NCI-H1092 (cell line): ENCODE measurements at regions not wholly inside any gene's neighbourhood (a gene's known extent, or its start where the extent isn't known, plus 50 kb on each side); places are given as distances from the start of the nearest gene placed in this dataset.

Experiments
- DNase-seq: peaks from one replicate; lab custom pipeline; 2025; lab: John Stamatoyannopoulos, UW

DNA sequence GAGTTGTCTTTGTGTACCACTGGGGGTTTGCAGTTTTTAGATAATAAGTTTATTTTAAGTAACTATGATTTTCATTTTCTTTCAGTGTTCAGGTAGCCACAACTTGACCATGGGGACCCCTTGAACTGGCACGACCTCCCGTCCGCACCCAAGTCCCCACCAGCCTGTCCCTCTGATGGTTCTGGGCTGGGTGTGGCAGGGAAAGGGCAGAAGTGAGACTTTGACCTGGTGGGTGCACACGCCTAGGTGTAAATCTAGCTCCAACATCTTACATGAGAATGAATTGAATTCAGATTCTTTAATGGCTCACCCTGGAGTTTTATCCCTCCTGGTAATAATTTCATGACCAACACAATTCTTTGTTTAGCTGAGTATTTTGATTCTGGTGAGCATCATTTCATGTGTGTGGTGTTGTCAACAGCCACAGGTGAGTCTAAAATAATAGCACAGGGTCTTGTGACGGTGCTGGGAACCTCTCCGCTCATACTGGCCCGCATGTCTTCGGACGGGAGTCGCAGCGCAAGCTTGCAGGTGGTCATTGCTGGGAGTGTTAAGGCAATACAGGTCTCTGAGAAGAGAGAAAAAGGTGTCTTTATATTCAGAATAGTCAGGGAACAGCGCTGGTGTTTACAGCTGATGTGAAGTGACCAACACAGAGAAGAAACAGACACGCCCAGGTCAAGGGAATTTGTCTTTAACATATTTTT is 50.8 kb upstream of the POFUT2 start:
- DNase-seq: no peak

GRCh38 chr21:45339421-45340402 is 52.0 kb upstream of the POFUT2 start:
- DNase-seq: no peak

- no peak for DNase-seq
Measured at GRCh38 chr21:45340515-45340914, 52.8 kb upstream of the POFUT2 start.

DNA sequence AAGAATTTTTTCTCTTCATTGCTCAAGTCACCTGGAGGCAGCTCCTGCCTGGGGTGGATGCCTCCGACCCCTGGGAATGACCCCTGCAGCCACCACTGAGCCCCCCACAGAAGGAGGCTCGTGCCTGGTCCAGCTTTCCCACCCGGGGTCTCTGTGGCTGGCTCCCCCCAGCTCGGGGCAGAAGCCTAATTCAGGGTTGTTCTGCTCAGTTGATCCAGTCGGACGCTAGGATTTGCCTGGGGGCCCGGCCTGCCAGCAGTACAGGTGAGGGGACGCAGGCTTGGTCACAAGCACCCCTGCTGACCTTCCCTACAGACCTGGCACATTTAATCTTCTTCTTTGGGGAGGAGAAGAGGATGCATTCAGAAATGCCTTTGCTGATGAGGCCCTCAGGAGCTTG is 53.6 kb upstream of the POFUT2 start:
- DNase-seq: no peak

- peak; percentile 60 for DNase-seq
Measured at GRCh38 chr21:45341779-45342178, 54.1 kb upstream of the POFUT2 start.

GRCh38 chr21:45343891-45344290 is 56.2 kb upstream of the POFUT2 start:
- no peak for DNase-seq

GRCh38 chr21:45344576-45344975 is 56.9 kb upstream of the POFUT2 start:
- no peak for DNase-seq

DNA sequence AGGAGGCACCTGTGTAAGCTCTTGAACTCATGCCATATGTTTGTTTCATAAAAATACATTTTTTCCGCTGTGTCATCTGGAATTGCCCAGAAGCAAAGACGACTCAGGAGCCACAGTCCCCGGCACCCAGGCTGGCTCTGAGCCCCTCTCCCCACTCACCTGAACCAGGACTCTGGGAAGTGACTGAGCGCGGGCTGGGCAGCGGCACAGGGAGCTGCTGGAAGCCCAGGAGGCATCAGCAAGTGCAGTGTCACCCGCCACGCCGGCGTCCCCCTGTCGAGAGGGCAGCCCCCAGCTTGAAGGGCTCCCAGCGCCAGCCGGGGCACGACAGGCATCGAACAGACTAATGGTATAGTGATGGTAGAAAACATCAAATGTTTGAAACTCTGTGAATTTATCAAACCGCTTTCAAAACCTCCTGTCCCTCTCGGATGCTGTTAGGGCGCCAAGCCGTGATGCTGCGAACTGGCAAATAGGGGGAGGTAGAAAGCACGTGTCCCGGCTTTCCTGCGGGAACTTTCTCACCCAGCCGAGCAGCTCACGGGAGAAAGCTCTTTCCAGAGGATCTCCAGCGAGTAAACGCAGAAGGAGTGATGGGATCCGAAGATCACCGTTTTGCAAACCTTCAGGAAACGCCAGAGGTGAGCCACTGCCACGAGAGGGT is 57.8 kb upstream of the COL18A1 start:
- no peak for DNase-seq

GRCh38 chr21:45347712-45348499 is 57.1 kb upstream of the COL18A1 start:
- no peak for DNase-seq

DNA sequence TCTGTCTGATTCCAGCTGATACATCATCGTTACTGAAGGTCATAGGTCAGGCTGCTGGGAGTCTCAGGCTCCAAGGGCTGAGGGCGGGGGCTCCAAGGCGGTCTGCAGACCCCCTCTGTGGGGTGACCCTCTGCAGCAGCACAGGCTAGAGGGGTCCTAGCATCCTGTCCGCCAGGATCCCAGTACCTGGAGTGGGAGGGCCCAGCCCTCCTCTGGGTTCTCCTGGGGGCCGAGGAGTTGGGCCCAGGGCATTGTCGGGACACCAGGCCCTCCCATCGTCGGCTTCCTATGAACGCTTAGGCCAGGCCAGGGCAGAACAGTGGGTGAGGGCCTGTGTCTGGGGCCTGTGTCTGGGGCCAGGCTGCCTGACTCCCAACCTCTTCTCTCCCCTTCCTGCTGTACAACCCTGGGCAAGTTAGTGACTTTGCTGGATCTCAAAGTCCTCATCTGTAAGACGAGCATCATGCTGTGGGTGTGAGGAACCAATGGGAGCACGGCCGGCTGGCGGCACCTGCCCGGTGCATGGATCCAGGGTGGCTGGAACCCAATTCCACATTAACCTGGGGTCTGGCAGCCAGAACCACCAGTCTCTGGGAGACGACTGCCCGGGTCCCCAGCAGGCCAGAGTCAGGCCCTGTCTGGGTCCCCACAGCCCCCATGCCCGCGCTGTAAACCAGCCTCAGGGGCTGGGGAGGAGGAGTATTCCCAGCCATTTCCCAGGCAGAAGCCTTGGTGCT is 56.2 kb upstream of the COL18A1 start:
- DNase-seq: no peak

DNA sequence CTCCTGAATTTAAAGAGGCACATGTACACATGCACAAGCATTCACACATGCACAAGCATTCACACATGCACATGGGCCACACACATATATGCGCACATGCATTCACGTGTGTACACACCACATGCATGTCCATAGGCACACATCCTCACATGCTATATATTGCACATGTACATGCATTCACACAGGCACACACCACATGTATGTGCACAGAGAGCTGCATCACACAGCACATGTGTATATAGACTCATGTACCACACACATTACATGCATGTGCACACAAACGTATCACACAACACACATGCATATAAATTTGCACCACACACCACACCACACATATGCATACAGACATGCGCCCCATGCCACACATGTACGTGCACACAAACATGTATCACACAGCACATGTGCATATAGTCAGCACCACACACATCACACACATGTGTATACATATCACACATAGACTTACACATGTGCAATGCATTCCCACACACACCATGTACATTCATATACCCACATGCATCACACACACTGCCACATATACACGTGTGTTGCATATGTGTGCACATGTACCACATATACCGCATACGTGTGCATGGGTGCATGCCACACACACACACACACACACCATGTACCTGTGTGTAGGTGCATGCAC is 54.6 kb upstream of the COL18A1 start:
- no peak for DNase-seq

GRCh38 chr21:45351061-45351460 is 53.9 kb upstream of the COL18A1 start:
- no peak for DNase-seq

DNA sequence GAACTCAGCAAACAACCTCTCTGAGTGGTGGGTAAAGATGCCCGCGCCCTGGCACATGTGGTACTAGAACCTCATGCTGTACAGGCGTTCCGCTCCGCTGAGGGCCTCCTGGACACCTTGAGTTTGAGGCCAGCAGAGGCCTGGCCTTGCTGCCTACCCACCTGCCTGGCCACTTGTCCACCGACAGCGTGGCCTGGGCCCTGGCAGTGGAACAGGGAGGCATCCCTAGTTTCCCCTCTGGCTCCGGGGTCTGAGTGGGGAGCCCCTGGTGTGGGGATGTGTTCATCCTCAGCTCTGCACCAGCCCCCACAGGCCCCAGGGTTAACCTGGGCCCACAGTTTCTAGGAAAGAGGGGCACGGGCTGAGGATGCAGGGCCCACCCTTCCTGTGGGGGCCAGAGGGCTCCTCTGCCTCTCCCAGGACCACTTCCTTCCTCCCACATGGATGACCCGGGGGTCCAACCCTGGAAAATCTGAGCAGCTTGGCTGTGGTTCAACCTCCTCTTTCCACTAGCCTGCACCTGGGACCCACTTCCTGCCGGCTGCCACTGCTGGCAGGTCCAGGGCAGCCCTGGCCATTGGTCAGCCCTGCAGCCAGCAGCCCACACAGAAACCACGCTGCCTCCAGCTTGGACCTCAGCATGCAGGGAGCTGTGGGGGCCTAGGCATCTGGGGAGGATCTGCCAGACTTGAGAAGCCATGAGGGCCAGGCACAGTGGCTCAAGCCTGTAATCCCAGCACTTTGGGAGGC is 53.3 kb upstream of the COL18A1 start:
- no peak for DNase-seq

GRCh38 chr21:45352621-45353139 is 52.3 kb upstream of the COL18A1 start:
- no peak for DNase-seq

GRCh38 chr21:45353200-45353599 is 51.8 kb upstream of the COL18A1 start:
- no peak for DNase-seq

DNA sequence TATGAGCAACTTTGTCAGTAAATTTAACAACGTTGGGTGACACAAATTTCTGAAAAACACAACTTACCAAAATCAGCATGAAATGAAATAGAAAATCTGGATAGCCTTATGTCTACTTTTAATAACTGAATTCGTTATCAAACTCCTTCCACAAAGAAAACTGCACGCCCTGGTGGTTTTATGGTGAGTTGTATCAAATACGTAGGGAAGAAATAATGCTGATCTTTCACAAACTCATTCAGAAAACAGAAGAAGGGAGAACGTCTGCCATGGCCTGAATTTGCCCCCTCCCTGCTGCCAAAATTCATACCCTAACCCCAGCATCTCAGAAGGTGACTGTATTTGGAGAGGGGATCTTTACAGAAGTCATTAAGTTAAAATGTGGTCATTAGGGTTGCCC is 50.0 kb upstream of the COL18A1 start:
- DNase-seq: no peak
